ENCODE measurements at regions not wholly inside any gene's neighbourhood (a gene's known extent, or its start where the extent isn't known, plus 50 kb on each side); places are given as distances from the start of the nearest gene placed in this dataset.

GRCh38 chr18:11392980-11393885, 216.2 kb upstream of the SLC35G4 start:
- no peak for DNase-seq (ENCODE audit: low spot score)
- in situ Hi-C loops (cut with MboI; ENCODE audit: low pct_unique_long_range_greater_than_20kb, low sequenced_read_pairs, unreplicated experiment), result no loop called here
- no peak for TF ChIP-seq CTCF (IDR thresholded peaks at IDR 0.05; ENCODE audit: extremely low read depth, insufficient read depth, missing control alignments)

DNA sequence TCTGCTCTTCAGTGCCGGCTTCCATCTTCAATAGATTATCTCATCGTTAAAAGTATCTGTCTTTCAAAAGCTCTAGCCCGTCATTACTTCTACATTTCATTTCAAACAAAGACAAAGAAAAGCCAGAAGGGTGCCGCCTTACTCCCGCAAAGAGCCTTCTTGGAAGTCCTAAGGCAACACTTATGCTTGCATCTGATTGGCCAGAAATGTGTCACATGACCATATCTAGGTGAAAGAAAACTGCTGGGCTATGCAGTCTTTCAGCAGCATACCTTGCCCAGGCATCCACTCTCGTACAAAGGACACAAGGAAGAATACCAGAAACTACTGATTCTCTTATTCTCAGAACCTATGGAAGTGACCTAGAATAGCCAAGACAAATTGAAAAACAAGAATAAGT, 217.1 kb upstream of the SLC35G4 start:
- in situ Hi-C loops (cut with MboI; ENCODE audit: low pct_unique_long_range_greater_than_20kb, low sequenced_read_pairs, unreplicated experiment), result no loop called here
- no peak for DNase-seq (ENCODE audit: low spot score)
- TF ChIP-seq CTCF (IDR thresholded peaks at IDR 0.05; ENCODE audit: extremely low read depth, insufficient read depth, missing control alignments), result no peak

DNA sequence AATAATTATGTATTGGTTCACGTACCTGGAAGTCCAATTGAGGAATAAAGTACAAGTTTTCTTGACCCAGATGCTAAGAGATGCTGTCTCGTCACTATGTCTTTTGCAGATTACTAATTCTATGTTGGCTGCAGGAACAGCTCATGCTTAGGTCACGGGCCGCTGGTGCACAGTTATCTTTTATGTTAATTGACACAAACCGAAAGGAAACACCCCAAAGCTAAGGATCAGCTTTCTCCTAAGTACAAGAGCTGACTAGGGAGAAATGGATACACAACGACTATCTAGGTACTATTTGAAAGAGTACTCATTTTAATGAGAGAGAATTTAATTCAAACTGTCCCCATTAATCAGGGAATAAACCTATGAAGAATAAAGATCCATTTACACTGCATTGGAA, 217.7 kb upstream of the SLC35G4 start:
- DNase-seq (ENCODE audit: low spot score), result no peak
- TF ChIP-seq CTCF (IDR thresholded peaks at IDR 0.05; ENCODE audit: extremely low read depth, insufficient read depth, missing control alignments), result no peak
- in situ Hi-C loops (cut with MboI; ENCODE audit: low pct_unique_long_range_greater_than_20kb, low sequenced_read_pairs, unreplicated experiment), result no loop called here

DNA sequence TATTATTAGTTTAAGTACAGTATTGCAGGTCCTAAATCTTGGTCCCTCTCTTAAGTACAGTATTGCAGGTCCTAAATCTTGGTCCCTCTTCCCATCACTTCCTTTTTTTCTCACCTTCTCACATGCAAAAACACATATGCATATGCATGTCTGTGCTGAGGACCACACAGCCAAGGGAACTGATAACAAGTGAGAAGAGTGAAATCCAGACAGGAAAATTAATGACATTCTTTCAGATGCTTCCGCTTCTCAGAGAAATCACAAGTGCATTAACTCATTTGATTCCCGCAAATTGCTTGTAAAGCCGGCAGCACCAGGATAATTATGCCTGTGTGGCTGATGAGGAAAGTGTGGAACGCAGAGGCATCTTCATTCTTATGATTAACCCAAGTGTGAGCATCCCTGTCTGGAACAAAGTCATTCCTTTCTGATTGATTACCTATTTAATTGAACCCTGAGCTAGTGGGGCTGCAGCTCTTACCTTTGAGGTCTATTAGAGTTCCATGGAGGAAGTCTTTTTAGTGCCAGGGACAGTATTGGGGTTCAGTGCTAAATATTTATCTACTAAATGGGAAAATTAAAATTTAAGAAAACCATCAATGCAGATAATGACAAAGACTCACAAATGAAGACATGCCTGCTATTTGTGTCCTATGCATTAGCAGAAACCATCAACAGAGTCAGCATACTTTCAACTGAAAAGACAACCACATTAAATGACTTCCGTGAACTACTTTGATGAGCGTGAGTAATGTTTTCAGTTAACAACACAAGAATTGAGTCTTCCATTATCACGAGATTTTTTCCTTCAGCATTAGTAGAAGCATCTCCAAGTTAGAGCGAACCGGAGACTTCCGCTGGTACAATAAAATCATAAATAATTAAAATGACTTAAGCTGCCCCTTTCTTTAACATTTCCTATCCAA, 220.4 kb upstream of the SLC35G4 start:
- no peak for DNase-seq (ENCODE audit: low spot score)
- TF ChIP-seq CTCF (IDR thresholded peaks at IDR 0.05; ENCODE audit: extremely low read depth, insufficient read depth, missing control alignments), result no peak
- in situ Hi-C loops (cut with MboI; ENCODE audit: low pct_unique_long_range_greater_than_20kb, low sequenced_read_pairs, unreplicated experiment), result no loop called here

DNA sequence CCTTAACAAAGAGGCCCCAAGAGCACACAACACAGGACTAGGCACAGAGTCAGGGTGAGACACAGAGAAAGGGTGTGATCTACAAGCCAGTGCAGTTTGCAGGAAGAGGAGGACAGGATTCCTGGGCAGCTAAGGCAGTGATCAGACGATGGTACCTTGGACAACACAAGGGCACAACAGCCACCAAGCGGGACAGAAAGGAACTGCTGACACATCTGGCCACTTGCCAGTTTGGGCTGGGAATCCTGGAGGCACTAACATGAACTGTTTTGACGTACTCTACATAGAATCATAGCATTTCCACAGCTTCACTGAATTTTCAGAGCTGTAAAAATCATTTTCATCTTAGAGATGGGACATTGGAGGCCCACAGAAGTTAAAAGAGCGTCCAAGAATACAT, 221.5 kb upstream of the SLC35G4 start:
- peak; percentile 47 for TF ChIP-seq CTCF (IDR thresholded peaks at IDR 0.05; ENCODE audit: extremely low read depth, insufficient read depth, missing control alignments)
- in situ Hi-C loops (cut with MboI; ENCODE audit: low pct_unique_long_range_greater_than_20kb, low sequenced_read_pairs, unreplicated experiment), result no loop called here
- peak; percentile 55 for DNase-seq (ENCODE audit: low spot score)

DNA sequence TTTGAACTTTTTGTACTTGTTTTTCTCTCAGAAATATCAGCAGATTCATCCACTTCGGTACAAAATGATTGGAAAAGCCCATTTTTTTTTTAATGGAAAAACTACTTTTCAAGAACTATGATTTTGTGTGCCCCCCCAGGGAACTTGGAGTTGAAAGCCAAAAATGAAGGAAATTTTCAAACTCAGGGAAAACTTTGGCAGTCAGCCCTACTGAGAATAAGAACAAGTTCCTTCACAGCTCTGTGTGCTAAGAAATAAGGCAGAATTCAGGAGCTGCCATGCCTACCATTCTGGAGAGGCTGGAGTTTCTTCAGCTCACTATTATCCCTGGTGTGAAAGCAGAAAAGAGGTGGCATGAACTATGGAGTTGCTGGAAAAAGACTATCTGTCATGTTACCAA, 226.0 kb upstream of the SLC35G4 start:
- in situ Hi-C loops (cut with MboI; ENCODE audit: low pct_unique_long_range_greater_than_20kb, low sequenced_read_pairs, unreplicated experiment), result no loop called here
- no peak for TF ChIP-seq CTCF (IDR thresholded peaks at IDR 0.05; ENCODE audit: extremely low read depth, insufficient read depth, missing control alignments)
- no peak for DNase-seq (ENCODE audit: low spot score)

Data from GM13977 (cell line).